NCI-H774 (cell line): ENCODE measurements at regions not wholly inside any gene's neighbourhood (a gene's known extent, or its start where the extent isn't known, plus 50 kb on each side); places are given as distances from the start of the nearest gene placed in this dataset.

Experiments used
- DNase-seq: peaks from one replicate; lab custom pipeline; 2025; lab: John Stamatoyannopoulos, UW

DNA sequence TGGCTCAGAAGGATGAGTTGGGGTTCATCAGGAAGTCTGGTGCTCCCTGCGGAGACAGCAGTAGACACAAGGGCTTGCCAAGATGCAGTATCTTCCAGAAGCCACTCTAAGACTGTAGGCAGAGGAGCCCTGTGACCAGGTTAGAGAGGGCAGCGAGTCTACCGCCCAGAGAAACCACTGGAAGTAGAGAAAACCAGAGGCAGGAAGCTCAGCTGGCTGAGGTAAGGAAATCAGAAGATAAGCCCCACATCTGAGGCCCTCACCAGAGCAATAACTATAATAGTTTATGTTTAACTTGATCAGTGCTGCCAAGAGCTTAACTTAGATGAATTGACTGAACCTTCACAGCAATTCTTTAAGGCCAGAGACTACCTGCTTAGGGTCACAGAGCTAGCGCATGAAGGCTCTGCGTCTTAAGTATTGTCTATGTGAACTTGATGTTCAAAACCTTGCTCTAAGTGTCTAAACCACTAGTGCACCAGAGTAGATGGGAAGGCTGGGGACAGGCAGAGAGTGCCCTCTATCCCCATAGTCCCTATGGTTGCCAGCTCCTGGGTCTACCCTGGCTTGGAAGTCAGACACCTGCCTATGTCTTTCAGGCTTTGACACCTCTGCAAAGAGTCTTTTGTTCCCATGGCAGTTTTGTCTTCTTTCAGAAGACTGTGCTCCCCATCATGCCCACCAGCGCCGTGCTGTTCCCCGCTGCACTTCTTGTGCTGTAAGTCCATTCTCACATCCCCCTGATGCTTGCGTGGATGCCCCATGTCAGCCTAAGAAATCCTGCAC is 228.2 kb upstream of the KLF4 start:
- no peak for DNase-seq

DNA sequence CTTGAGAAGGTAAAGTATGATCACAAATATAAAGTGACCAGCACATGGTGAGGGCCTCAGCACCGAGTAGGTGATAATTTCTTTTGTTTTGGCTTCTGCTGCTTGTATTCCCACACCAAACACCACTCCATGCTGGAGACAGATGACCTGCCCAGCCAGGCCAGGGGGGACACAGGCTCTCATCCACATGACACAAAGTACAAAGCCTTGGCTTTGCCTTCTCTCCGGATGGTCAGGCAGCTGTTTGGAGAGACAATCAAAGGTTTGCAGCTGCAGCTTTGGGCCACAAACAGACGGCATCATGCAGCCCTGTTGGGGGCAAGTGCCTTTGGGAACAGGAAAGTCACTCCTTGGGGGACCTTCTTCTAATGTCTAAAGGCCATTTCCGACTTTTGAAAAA is 226.2 kb upstream of the KLF4 start:
- no peak for DNase-seq

DNA sequence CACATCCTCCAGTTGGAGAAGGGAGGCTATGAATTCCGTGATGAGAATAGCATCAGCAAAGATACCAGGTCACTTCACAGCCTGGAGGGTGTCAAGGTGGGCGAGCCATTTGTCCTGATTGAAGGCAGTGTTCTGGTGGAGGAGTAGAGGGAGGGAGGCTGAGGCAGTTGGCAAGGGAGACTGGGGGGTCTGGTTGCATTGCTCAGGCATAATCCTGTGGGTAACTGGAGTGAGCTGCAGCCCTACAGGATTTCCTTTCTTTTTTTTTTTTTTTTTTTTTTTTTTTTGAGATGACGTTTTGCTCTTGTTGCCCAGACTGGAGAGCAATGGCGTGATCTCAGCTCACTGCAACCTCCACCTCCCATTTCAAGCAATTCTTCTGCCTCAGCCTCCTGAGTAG is 223.9 kb upstream of the KLF4 start:
- no peak for DNase-seq

GRCh38 chr9:107712390-107712789 is 222.8 kb upstream of the KLF4 start:
- no peak for DNase-seq

- DNase-seq: no peak
Observed at GRCh38 chr9:107711542-107711941, 222.0 kb upstream of the KLF4 start.

- no peak for DNase-seq
Observed at GRCh38 chr9:107710953-107711352, 221.4 kb upstream of the KLF4 start.

DNA sequence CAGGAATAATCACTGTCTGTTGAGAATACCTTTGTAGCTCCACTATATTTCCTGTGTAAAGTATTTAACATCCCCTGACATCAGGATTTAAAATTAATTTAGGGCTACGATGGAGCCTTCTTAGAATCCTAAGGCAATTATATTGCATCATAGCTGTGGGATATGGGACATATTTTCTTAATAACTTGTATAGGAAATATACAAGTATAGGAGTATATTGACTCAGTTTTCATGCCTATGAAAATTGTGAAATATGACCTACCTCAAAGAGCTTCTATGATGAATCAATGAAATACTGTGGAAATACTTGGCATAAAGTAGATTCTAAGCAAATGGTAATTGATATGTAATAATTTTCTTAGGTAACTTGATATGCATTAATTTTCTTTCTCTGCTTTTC is 221.0 kb upstream of the KLF4 start:
- DNase-seq: no peak

DNA sequence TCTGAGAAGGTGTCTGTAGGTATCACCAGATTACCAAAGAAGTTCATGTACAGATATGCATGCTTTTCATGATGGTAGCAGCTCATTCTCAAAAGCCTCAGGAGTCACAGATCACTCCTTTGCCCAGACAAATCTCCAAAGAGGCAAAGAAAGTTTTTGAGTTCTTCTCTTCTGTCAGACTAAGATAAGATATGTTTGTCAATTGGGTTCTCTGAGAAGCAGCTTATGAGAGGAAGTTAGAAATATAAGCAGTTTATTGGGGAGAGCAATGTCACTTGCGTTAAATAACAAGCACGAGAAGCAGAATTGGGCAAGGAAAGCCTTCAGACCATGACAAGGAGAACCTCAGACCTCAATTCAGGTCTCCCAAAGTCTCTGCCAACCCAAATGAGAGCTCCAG is 219.2 kb upstream of the KLF4 start:
- no peak for DNase-seq

GRCh38 chr9:107707915-107708441 is 218.4 kb upstream of the KLF4 start:
- DNase-seq: no peak

DNA sequence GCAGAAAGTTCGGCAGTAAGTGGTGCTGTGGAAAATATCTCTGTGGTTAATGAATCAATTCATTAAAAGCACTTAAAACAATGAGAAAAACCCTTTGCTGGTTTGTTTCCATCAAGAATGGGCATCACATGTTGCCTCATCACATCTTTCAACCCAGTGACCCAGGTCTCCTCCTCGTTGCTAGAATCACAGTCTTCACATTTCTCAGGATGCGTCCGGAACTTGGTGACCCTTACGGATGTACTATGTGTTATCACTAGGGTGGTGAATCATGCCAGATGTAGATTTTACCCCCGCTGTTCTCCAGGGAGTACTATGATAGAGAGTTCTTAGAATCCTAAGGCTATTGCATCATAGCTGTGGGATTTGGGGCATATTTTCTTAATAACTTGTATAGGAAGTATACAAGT is 217.9 kb upstream of the KLF4 start:
- DNase-seq: no peak

- no peak for DNase-seq
Observed at GRCh38 chr9:107706701-107707427, 217.3 kb upstream of the KLF4 start.

GRCh38 chr9:107705521-107705920 is 216.0 kb upstream of the KLF4 start:
- DNase-seq: no peak

DNA sequence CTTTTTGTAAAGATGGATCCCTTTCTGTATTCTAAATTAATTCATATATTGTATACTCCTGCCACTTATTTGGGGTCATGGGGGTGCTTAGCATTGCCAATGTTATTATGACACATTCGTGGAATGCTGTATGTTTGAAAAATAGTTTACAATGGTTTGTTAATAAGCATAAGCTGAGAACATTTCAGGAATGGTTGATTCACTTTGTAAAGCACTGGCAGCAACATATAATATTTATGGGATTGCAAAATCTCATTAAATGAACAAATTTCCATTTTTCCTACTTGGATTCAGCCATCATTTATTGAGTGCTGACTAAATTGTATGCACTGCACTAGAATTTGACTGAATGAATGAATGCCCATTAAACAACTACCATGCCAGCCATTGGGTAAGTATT is 215.2 kb upstream of the KLF4 start:
- no peak for DNase-seq

- DNase-seq: no peak
Observed at GRCh38 chr9:107703651-107704050, 214.1 kb upstream of the KLF4 start.

GRCh38 chr9:107700847-107701246 is 211.3 kb upstream of the KLF4 start:
- no peak for DNase-seq

DNA sequence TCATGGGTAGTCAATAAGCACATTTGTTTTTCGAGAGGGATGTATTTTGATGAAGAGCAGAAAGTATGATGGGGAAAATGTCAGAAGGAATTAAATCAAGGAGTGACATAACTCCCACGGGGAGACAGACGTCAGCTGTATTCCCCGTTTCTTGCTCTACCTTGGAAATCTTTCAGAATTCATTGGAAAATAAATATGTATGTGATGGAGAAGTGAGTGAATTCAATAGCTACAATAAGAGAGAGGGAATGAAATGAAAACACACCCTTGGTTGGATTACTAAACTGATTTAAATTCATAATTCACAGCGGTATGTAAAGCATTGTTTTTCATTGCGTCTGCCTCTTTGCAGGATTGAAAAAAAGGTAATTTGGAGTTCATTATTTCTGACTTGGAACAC is 209.7 kb upstream of the KLF4 start:
- no peak for DNase-seq

DNA sequence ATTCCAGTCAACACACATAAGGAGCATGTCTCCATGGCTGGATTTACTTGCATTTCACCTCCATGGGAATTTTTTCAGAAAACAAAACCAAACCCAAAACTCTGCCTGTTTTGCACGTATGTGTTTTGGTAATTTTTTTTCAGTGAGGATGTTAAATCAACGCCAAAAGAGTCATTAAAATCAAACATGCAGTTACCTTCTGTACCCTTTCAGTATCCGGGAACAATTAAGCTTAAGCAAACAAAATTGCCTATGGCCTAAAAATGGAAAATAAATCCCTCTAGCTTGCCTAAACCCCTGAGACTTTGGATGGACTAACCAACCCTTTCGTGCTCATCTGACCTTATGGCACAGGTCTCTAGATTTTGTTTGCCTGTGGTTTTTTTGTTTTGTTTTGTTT is 209.2 kb upstream of the KLF4 start:
- DNase-seq: no peak

GRCh38 chr9:107696302-107696701 is 206.7 kb upstream of the KLF4 start:
- DNase-seq: no peak

- DNase-seq: no peak
Observed at GRCh38 chr9:107694390-107694789, 204.8 kb upstream of the KLF4 start.

GRCh38 chr9:107693625-107694326 is 204.2 kb upstream of the KLF4 start:
- no peak for DNase-seq

GRCh38 chr9:107691664-107692063 is 202.1 kb upstream of the KLF4 start:
- no peak for DNase-seq

GRCh38 chr9:107690021-107690420 is 200.5 kb upstream of the KLF4 start:
- no peak for DNase-seq

- no peak for DNase-seq
Observed at GRCh38 chr9:107688728-107689127, 199.2 kb upstream of the KLF4 start.
